NCI-H460 (cell line): ENCODE measurements at regions not wholly inside any gene's neighbourhood (a gene's known extent, or its start where the extent isn't known, plus 50 kb on each side); places are given as distances from the start of the nearest gene placed in this dataset.
"Not testable (repeated sequence)": the region's sequence is repeated elsewhere in the genome, so short reads cannot be mapped to it uniquely, and the experiment has no call there.

Source experiments
- DNase-seq: peaks from one replicate; pipeline ENCODE4 v3.0.0-alpha.2; 2016; ENCODE audit warnings: low read depth; ENCODE audit errors: extremely low read depth

DNA sequence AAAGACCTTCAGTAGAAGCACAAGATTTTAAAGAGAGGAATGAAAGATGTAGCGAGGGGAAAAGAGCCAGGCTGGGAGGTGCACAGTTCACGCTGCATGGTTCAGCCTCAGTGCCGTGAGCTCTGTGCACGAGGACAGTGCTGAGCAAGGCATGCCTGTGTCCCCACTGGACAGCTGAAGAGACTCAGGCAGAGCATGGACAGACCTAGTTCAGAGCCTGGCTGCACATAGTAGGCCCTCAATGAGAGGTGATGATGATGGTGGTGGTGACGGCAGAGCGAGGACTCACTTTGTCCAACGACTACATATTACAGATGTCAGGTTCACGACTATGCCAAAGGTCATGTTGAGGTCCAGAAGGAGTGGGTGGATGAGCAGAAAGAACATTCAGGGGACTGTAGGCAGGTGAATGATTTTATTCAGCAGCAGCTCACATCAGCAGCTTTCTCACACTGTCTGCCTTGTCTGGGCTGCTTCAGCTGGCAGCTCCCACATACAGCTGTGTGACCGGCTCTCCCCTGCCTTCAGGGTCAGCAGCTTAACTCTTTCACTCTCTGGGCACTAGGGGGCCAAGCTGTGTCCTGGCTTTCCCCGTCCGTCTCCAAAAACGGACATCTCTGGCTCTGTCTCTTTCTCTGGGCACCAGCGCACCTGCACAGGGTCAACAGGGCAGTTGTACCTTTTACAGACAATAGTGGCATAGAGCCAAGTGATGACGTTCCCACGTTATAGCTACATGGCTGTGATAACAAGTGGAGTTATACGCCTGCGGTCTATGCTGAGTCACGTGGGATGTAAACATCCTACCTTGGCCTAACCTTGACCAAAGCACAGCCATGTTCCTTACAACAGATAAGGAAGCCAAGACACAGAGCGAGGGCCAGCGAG lies 83.4 kb upstream of the KCNK12 start:
- no peak for DNase-seq

DNA sequence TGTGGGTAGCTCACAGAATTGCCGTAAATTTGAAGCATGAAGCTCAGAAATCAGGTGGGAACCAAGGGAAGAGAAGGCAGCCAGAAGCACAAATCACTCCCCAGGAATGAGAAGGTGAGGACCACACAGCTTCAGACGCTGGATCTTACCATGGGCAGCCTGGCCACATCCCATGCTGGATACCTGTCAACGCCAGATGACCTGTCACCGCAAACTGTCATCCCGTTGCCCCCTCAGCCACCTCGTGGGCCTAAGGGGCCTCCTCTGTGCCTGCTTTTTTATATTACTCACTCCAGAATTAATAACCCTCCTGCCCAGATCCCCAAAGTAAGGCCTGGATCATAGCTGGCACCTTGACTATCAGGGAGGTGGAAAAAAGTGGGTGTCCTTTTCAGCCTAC lies 82.3 kb upstream of the KCNK12 start:
- DNase-seq = no peak

DNA sequence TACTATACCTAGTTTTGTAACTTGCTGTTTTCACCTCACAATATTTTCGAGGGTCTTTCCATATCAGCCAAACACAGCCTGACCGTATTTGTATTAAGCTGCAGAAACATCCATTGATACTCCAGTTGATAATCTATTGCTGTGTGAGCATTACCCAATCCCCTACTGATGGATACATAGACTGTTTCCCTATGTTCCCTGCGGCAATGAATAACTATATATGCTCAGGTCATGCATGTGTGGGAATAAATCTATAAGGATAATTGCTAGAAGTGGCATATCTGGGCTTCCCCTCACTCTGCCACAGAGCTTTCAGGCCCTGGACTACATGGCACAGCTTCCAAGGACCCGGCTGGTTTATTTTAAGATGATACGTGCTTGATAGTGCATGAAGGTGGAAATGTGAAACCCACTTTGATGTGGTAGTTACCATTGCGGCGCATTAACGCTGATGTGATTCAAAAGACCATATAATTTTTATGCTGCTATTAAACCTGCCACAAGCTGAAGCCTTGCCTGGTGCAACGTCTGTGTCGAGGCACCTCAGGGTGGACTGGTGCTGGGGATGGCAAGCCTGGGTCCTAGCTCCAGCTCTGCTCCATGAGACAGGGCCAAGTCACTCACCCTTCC lies 81.4 kb upstream of the KCNK12 start:
- DNase-seq = no peak

DNA sequence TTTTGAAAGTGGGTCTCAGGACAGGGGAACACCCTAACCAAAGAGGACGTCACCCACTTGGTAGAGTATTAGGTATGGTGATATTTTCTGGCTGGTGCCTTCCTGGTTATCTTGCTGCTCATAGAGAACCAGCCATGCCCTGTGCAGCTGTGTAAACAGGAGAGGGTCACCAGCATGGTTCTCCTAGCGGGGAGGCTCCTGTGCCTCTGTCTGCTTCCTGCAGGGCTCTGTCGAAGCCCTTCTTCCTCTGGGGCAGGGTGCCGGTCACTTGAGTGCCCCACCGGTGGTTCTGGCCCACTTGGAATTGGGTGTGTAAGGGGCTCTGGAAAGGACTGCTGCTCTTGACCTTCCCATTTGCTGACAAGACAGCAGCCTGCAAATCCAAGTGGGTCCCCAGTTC lies 80.5 kb upstream of the KCNK12 start:
- no peak for DNase-seq

DNA sequence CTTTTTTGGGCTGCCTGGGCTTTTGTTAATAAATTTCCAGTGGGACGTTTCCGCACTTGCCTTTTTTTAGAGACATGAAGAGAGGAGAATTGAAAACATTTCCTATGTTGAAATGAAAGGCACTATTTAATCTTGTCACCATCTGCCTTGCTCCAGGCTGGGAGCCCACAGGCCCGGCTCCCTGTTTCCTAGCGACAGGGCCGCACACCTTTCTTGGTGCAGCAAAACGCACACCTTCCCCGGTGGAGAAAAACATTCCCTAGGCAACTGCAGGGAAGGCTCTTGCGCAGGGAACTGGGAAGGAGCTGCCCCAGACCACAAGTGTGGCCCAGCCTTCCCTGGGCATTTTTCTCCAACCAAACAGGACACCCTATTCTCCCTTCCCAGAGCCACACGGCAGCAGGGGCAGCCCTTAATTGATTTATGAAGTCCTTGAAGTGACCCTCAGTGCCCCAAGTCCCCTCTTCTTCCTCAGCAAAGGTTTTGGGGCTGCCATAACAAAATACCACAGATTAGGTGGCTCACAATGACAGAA lies 79.3 kb upstream of the KCNK12 start:
- no peak for DNase-seq

DNA sequence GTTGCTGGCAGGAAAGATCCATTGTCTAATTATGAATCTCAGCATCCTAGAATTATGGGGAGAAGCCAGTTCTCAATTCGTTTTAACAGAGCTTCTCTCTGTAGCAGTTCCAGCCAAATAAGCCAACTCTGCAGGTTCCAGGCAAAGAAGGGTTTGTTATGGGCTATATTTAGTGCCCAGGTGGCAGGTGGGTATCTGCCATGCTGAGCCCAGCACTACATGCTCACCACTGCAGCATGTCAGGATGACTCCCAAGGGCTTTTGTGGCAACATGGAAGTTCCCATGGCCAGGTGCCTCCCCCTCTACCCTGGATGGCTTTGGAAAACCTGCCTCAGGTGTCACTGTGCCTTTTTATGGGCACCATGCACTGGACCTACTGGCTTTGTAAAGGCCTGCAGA lies 74.5 kb upstream of the KCNK12 start:
- DNase-seq = no peak

DNA sequence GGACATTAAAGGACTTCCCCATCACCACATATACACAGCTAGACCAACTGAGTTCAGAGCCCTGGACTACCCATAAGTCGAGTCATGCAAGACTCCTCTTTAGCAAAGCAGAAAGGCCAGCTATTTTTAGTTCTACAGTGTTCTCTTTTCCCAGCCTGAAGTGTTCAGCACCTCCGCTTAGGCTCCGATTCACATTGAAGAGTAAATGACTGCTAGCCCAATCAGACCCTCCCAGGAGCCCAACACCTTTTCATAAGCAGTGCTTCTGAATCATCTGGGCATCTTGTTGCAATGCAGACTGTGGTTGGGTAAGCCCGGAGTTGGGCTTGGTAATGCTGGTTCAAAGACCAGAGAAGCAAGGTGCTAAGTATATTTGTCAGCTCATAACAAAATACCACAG lies 73.6 kb upstream of the KCNK12 start:
- DNase-seq = no peak

DNA sequence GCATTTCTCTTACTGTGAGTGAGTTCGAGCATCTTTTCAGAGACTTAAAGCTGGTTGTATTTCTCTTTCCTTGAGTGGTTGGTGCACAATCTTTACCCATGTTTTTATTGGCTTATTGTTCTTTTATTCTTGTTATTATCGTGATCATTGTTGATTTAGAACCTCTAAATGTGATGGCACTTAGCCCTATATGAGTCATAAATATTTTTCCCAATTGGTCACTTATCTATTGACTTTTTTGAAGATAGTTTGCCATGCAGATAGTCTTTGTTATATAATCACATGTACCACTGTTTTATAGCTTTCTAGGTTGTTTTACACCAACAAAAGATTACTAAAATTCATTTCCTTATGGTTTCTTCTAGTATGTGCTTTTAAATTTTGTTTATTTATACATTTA lies 70.6 kb upstream of the KCNK12 start:
- no peak for DNase-seq

DNA sequence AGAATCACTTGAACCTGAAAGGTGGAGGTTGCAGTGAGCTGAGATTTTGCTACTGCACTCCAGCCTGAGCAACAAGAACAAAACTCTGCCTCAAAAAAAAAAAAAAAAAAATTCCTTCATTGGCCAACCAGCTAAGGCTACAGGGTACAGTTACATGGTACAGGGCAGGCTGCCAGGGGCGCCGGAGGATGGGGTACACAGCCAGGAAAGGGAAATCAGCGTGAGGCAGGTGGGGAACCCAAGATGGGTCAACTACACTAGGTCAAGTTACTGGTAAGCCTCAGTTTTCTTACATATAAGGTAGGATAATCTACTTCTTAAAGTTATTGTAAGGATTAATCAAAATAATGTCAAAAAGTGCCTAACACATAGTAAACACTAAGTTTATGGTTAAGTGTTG lies 69.6 kb upstream of the KCNK12 start:
- DNase-seq = no peak

DNA sequence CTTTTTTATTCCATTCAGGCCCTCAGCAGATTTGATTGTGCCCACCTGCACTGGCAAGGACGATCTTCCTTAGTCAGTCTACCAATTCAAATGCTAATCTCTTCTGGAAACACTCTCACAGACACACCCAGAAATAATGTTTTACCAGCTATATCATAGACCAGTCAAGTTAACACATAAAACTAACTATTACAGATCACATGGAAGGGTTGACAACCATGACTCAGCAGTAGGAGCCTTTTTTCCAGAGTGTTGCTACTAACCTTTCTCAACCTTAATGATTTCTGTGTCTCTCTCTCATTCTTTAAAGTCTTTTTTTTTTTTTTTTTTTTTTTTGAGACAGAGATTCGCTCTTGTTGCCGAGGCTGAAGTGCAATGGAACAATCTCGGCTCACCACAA lies 68.7 kb upstream of the KCNK12 start:
- DNase-seq = peak; percentile 14

DNA sequence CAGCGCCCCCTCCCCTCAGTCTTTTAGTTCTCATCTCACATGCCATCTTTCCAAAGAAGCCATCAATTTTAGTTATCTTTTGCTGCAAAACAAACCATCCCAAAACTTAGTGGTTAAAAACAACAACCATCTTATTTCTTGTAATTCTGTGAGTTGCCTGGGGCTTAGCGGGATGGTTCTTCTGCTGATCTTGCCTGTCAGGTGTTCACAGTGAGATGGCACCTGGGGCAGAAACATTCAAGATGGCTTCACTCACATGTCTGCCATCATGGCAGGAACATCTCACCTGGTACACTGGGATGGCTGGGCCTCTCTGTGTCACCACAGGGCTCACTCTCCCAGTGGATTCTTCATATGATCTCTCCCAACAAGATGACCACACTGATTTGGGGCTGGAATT lies 67.6 kb upstream of the KCNK12 start:
- DNase-seq = no peak

DNA sequence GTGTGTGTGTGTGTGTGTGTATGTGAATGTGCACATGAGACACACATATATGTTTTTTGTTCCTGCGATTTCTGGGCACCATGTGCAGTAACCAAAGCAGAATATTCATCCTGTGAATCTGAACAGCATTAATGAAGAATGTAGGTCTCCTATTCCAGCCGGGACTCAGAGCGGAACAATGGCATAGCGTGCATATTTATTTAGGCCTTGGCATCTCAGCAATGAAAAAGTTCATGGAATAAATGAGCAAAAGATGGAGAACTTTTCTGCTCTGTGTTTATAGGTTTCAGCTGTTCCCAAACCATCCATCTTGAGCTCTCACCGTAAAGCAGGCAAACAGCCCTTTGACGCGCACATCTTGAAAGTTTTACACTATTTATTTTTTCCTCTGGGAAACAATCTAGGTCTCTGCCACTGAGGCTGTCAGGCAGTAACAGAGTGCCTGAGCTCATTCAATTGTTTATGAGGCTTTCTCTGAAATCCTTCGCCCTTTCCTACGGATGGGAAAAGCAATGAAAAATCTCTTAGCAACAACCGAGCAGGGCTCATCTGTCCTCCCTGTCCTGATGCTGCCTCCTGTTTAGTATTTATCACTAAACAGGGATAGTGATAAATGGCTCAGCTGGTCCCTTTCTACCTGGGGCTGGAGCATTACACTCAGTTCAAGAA lies 65.9 kb upstream of the KCNK12 start:
- DNase-seq = no peak

DNA sequence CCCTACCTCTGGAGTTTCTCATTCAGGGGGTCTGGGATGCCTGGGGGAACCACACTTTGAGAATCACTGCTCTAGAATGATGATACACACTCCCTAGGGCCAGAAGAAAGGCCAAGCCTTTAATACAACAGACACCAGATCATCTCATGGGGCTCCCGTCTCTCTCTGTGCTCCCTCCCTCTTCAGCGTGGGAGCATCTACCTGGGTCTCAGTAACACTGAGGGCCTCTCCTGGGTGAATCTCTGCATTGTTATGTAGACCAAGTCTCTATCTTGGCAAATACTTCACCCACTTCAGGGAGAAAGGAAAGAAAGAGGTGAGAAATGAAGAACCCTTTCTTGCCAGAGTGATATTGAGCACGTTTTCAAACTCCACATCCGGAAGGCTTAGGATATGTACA lies 65.4 kb upstream of the KCNK12 start:
- no peak for DNase-seq

DNA sequence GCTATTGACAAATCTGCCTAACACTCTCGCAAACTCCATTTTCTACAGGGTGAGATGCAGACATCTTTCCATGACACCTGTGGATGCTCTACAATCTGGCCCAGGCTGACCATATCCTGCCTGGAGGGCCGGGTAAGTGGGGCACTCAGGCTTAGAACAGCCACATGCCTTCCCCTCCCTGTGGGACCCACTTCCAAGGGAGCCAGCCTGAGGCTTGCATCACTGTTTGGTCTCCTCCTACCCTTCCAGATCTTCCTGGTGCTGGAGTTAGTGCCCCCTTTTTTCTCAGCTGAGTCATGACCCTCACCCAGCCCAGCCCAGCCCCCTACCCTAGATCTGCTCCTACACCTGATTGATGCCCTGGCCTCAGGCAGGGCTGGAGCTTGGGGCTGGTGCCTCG lies 62.0 kb upstream of the KCNK12 start:
- DNase-seq = no peak

DNA sequence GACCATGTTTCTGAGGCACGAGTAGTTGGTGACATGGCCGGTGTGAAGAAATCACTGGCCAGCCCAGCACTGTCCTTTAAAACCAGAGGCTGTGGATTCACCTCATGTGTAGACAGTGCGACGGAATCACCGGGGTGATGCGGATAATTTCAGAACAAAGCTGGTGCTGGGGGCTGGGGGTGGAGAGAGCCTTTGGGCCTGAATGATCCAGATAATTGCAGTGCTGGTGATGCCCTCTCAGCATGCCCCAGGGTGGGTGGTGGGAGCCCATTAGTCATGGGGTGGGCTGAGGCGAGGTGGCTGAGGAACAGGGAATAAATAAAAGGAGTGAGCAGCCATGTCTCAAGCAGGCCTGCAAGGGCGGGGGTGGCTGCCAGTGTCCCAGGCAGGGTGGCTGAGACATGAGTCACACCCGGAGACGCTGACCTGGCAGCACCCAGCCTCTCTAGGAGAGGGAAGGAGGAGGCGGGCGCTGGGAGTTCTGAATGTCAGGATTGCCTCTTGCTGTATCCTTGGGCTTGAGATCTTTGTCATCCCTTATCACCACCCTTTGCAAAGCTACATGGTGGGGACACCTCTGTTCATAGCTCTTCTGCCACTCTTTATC lies 61.1 kb upstream of the KCNK12 start:
- peak; percentile 52 for DNase-seq

DNA sequence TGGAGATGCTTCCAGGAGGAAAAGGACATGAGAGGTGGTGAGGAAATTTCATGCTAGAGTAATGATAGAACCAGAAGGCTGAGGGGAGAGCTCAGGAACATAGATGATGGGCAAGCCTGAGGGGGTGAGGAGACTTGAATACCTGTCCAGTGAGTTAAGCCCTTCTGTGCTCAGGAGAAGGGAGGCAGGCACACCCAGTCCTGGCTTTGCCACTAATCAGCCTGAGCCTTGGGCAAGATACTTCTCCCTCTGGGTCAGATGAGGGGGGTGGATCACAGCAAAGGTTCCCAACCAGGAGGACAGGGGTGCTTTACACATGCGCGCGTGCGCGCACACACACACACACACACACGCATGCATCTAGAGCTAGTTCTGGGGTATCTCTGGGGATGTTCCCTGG lies 60.5 kb upstream of the KCNK12 start:
- no peak for DNase-seq

DNA sequence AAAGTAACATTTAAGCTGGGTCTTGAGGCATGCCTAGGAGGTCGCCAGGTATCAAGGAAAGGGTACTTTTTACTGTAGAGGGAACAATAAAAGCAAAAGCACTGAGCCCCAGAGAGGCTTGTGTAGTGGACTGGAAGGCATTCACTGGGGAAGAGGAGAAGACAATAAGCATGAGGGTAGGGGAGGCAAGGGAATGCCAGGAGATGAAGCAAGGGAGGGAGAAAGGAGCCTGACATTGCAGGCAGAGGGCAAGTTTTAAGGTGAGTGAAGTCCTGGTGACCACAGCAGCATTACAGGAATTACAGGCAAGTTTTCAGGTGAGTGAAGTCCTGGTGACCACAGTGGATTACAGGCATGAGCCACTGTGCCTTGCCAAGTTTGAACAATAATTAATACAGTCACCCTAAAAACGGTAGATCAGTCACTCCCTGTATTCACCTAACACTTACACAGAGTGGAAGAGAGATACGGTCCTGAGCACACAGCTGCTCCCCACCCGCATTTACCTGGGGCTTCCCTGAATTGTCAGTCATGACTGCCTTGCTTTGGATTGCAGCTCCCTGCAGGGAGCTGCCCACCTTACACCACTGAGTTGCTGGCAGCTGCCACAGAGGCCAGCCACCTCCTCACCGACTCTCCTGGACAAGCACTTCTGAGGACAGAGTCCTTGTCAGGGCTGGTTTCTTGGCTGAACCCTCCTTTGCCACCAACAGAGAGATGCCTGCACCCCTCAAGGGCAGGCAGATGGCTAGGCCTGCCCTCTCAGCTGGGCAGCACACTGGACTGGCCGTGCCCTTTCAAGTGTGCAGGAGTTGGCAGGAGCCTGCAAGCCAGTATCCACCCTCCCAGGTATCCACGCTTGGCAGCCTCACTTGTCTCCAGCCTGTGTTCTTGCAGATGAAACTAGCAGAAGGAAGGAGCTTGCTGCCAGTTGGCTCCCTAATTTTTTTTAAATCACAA lies 59.0 kb upstream of the KCNK12 start:
- DNase-seq = no peak

DNA sequence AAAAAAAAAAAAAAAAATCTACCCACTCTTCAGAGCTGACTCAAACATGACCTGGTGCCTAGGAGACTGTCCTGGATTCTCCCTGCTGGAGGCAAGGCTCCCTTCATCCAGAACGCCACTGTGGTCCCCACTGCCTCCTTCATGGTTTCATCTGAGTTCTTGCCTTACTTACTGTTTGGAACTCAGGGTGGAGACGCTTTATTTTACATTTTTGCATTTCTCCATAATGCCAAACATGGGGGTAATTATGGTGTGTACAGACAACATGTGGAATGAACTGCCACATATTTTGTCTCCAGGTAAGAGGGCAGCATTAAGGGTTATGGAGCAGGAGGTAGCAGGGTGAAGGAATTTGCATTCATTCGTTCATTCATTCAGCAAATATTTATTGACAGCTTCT lies 58.1 kb upstream of the KCNK12 start:
- DNase-seq = no peak

DNA sequence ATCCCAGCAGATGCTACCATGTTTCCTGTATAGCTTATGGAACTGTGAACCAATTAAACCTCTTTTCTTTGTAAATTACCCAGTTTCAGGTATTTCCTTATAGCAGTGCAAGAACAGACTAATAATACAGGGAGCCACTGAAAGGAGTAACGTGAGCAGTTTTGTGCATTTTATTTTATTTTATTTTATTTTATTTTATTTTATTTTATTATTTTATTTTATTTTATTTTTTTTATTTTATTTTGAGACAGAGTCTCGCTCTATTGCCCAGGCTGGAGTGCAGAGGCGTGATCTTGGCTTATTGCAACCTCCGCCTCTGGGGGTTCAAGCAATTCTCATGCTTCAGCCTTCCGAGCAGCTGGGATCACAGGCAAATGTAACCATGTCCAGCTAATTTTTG lies 55.9 kb upstream of the KCNK12 start:
- no peak for DNase-seq

DNA sequence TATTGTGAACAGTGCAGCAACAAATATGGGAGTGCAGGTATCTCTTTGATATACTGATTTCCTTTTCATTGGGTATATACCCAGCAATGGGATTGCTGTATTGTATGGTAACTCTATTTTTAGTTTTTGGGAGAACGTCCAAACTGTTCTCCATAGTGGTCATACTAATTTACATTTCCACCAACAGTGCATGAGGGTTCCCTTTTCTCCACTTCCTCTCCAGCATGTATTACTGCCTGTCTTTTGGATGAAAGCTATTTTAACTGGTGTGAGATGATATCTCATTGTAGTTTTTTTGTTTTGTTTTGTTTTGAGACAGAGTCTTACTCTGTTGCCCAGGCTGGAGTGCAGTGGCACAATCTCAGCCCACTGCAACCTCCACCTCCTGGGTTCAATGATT lies 52.4 kb upstream of the KCNK12 start:
- not testable (repeated sequence) for DNase-seq
